Endothelial cell of umbilical vein (primary cell): ENCODE measurements at regions not wholly inside any gene's neighbourhood (a gene's known extent, or its start where the extent isn't known, plus 50 kb on each side); places are given as distances from the start of the nearest gene placed in this dataset.
A peak's percentile ranks its signal among the peaks of the same experiment; 100 is the strongest.

Source experiments
- BruUV-seq: library from RNA; stranded (reverse); fragments of 400-500 nt; replicated peaks from 2 replicates; lab custom pipeline; 2021; lab: Mats Ljungman, UMichigan
- CTCF ChIA-PET: fragments of 300-600, 350-600 bp; sonication (Branson Sonifier 250); formaldehyde crosslinking; loops from one replicate; lab custom pipeline; 2021; ENCODE audit warnings: antibody characterized with exemption, inconsistent platforms; lab: Charles Lee
- POLR2A ChIA-PET: fragments of 300-600, 350-600 bp; sonication (Branson Sonifier 250); formaldehyde crosslinking; loops from one replicate; lab custom pipeline; 2021; ENCODE audit warnings: antibody characterized with exemption, inconsistent platforms; lab: Charles Lee
- DNase-seq: peaks from one replicate; pipeline ENCODE4 v3.0.0-alpha.2; 2011; ENCODE audit warnings: low read depth, low spot score
- FAIRE-seq: peaks from 2 replicates; lab custom pipeline; 2011; peaks lifted over from hg19 to GRCh38; lab: Jason Lieb, UNC
- H2AFZ ChIP-seq: 2 replicates; pipeline ENCODE4 v1.6.0; 2012; ENCODE audit warnings: low read depth, low read length, control low read depth, inconsistent platforms
- H3K27ac ChIP-seq: 2 replicates; pipeline ENCODE4 v1.5.1; 2011; ENCODE audit warnings: low read depth, mild to moderate bottlenecking, control low read depth, low read length, moderate library complexity; ENCODE audit not compliant: insufficient read depth
- H3K27me3 ChIP-seq, 2 experiments: 2 replicates each; pipeline versions ENCODE4 v1.6.0 to v1.6.1; 2011; ENCODE audit warnings: low read length in 2 of 2, mixed read lengths in 1 of 2; ENCODE audit not compliant: control insufficient read depth in 2 of 2, insufficient read depth in 2 of 2
- H3K36me3 ChIP-seq, 2 experiments: 2 replicates in 1 of 2; 3 replicates in 1 of 2; pipeline ENCODE4 v1.5.1; 2011; ENCODE audit warnings: low read length in 2 of 2, mild to moderate bottlenecking in 1 of 2, moderate library complexity in 1 of 2; ENCODE audit not compliant: control insufficient read depth in 2 of 2, insufficient read depth in 2 of 2; ENCODE audit errors: extremely low read depth in 1 of 2
- H3K4me1 ChIP-seq: 3 replicates; pipeline ENCODE4 v1.5.1; 2011; ENCODE audit warnings: mild to moderate bottlenecking, low read length; ENCODE audit not compliant: control insufficient read depth, insufficient read depth; ENCODE audit errors: extremely low read depth
- H3K4me2 ChIP-seq: 2 replicates; pipeline ENCODE4 v1.6.1; 2011; ENCODE audit warnings: low read length, control low read depth, mixed read lengths; ENCODE audit not compliant: insufficient read depth
- H3K4me3 ChIP-seq, 3 experiments: fragments of 200-600 bp in 1 of 3; sonication (generic), shearing (Covaris generic) in 1 of 3; replicated peaks in 1 of 3; 2 replicates each; pipeline ENCODE4 v1.5.1; 2011 to 2016; ENCODE audit warnings: control low read depth in 3 of 3, low read length in 3 of 3, mild to moderate bottlenecking in 2 of 3, inconsistent platforms in 1 of 3, low read depth in 1 of 3, moderate library complexity in 1 of 3; ENCODE audit not compliant: insufficient read depth in 1 of 3
- H3K79me2 ChIP-seq: 2 replicates; pipeline ENCODE4 v1.6.0; 2012; ENCODE audit warnings: low read length, inconsistent platforms; ENCODE audit not compliant: control insufficient read depth, insufficient read depth
- H3K9ac ChIP-seq: replicated peaks from 2 replicates; pipeline ENCODE3; 2011; ENCODE audit warnings: low read length, control low read depth; ENCODE audit not compliant: insufficient read depth; ENCODE audit errors: extremely low read depth
- H3K9me1 ChIP-seq: replicated peaks from 3 replicates; pipeline ENCODE4 v1.6.0; 2011; ENCODE audit warnings: mild to moderate bottlenecking, low read length; ENCODE audit not compliant: control insufficient read depth, insufficient read depth; ENCODE audit errors: extremely low read depth
- H3K9me3 ChIP-seq: replicated peaks from 2 replicates; pipeline ENCODE4 v1.5.1; 2012; ENCODE audit warnings: low read length, inconsistent platforms; ENCODE audit not compliant: control insufficient read depth, insufficient read depth
- H4K20me1 ChIP-seq: replicated peaks from 2 replicates; pipeline ENCODE3; 2011; ENCODE audit warnings: mild to moderate bottlenecking, low read length; ENCODE audit not compliant: control insufficient read depth, insufficient read depth; ENCODE audit errors: extremely low read depth
- CTCF ChIP-seq, 2 donors: IDR thresholded peaks; 1 replicate in 1 of 2; 2 replicates in 1 of 2; pipeline ENCODE4 v1.5.1; 2011; ENCODE audit warnings: low read length in 2 of 2, mild to moderate bottlenecking in 2 of 2, moderate library complexity in 2 of 2, control low read depth in 1 of 2, inconsistent platforms in 1 of 2, low read depth in 1 of 2; ENCODE audit not compliant: insufficient read depth in 1 of 2; ENCODE audit errors: extremely low read depth in 1 of 2
- EZH2 ChIP-seq: IDR thresholded peaks from 2 replicates; pipeline ENCODE4 v1.6.1; 2012; ENCODE audit warnings: borderline replicate concordance, low read depth, mild to moderate bottlenecking, moderate library complexity, low read length, inconsistent platforms; ENCODE audit not compliant: severe bottlenecking
- FOS ChIP-seq: IDR thresholded peaks from 2 replicates; pipeline ENCODE4 v1.6.1; 2011; ENCODE audit warnings: mild to moderate bottlenecking, low read length, moderate library complexity, borderline replicate concordance; ENCODE audit not compliant: insufficient read depth
- GATA2 ChIP-seq: IDR thresholded peaks from 2 replicates; pipeline ENCODE4 v1.7.0; 2011; ENCODE audit warnings: low read depth, mild to moderate bottlenecking, moderate library complexity, mixed read lengths, low read length; ENCODE audit not compliant: insufficient read length, insufficient read depth
- JUN ChIP-seq: IDR thresholded peaks from 2 replicates; pipeline ENCODE4 v1.6.1; 2011; ENCODE audit warnings: borderline replicate concordance, low read depth; ENCODE audit not compliant: insufficient read length, insufficient read depth
- MAX ChIP-seq: IDR thresholded peaks from 2 replicates; pipeline ENCODE4 v1.6.1; 2011; ENCODE audit not compliant: insufficient read depth, insufficient read length
- MYC ChIP-seq: IDR thresholded peaks from one replicate; pipeline ENCODE4 v1.6.1; 2011; ENCODE audit warnings: mild to moderate bottlenecking, low read depth, low read length
- POLR2A ChIP-seq: IDR thresholded peaks from 2 replicates; pipeline ENCODE4 v1.6.1; 2012; ENCODE audit warnings: low read depth, mild to moderate bottlenecking, control low read depth, low read length
- POLR2AphosphoS5 ChIP-seq: IDR thresholded peaks from 2 replicates; pipeline ENCODE4 v1.6.1; 2012; ENCODE audit warnings: low read depth, mild to moderate bottlenecking, control low read depth, low read length, moderate library complexity; ENCODE audit not compliant: insufficient read depth
- dilution Hi-C: fragments of 300-500 bp; cut with MboI; formaldehyde crosslinking; loops from one replicate; pipeline ENCODE4 v1.15.0; 2019; ENCODE audit warnings: low sequenced_read_pairs; ENCODE audit not compliant: extremely low pct_ligation_motif_present
- intact Hi-C: fragments of 100-400 bp; cut with micrococcal nuclease; formaldehyde crosslinking; loops from one replicate; pipeline ENCODE4 v1.10.0; 2022

GRCh38 chr4:124386648-124387047 lies 325.9 kb downstream of the ANKRD50 start:
- H3K9me1 ChIP-seq = no peaks in the 10 kb centered on the region
- H3K4me2 ChIP-seq = peak overlapping the region; percentile 24
- H3K79me2 ChIP-seq = no peaks in the 10 kb centered on the region
- no peaks in the 10 kb centered on the region for H4K20me1 ChIP-seq
- CTCF ChIA-PET = interaction anchor here (1.3 kb wide), 1 partner anchor 52 kb away, joined by 4 read pairs; no protein-coding TSS in a partner anchor
- H3K9me3 ChIP-seq = no peaks in the 10 kb centered on the region
- dilution Hi-C loops (no loop called here), intact Hi-C loops (no loop called here)
- no peak overlapping the region for H3K9ac ChIP-seq
- POLR2A ChIA-PET = no interaction called here
- BruUV-seq = no TSS peak
- H2AFZ ChIP-seq = peak overlapping the region; percentile 95
- no peaks in the 10 kb centered on the region for H3K4me1 ChIP-seq
- no peaks in the 10 kb centered on the region for H3K36me3 ChIP-seq
- no peak overlapping the region for H3K27ac ChIP-seq
- TF ChIP-seq POLR2A (no peak), CTCF (IDR thresholded peaks at IDR 0.05; ENCODE audit: extremely low read depth in 1 of 2, insufficient read depth in 1 of 2, low read depth in 1 of 2, low read length in 2 of 2) (no peak), GATA2 (no peak), MYC (no peak), MAX (no peak), FOS (no peak), POLR2AphosphoS5 (no peak), EZH2 (no peak), JUN (no peak)
- FAIRE-seq (no peak), DNase-seq (peak; percentile 9)
- H3K4me3 ChIP-seq = no peak overlapping the region
- no peaks in the 10 kb centered on the region for H3K27me3 ChIP-seq
